SK-N-SH (cell line): ENCODE measurements at regions not wholly inside any gene's neighbourhood (a gene's known extent, or its start where the extent isn't known, plus 50 kb on each side); places are given as distances from the start of the nearest gene placed in this dataset.

ENCODE experiments used
- CTCF ChIA-PET: fragments of 300-600, 350-600 bp; formaldehyde crosslinking; extraction: SDS; loops from one replicate; lab custom pipeline; 2021; lab: Yijun Ruan, JAX
- POLR2A ChIA-PET: fragments of 350-600 bp; sonication (Branson Sonifier 250); formaldehyde crosslinking; extraction: SDS; loops from one replicate; lab custom pipeline; 2020; ENCODE audit warnings: antibody characterized with exemption, inconsistent platforms; lab: Yijun Ruan, JAX
- DNase-seq: peaks from one replicate; pipeline ENCODE4 v3.0.0; 2012
- H2AFZ ChIP-seq: fragments of 200-600 bp; sonication (generic); 2 replicates; pipeline ENCODE4 v1.8.1; 2016; ENCODE audit warnings: antibody characterized with exemption, mild to moderate bottlenecking, low read depth
- H3F3A ChIP-seq: fragments of 200-600 bp; sonication (generic); replicated peaks from 2 replicates; pipeline ENCODE3; 2016; ENCODE audit warnings: antibody characterized with exemption, mild to moderate bottlenecking; ENCODE audit not compliant: insufficient read depth
- H3K27ac ChIP-seq, 2 experiments: fragments of 200-500 bp in 1 of 2; fragments of 200-600 bp in 1 of 2; sonication (Bioruptor generic) in 1 of 2; sonication (generic), shearing (Covaris generic) in 1 of 2; 2 replicates each; pipeline versions ENCODE4 v1.5.1 to v1.6.1; 2014 to 2016; ENCODE audit warnings: low read depth in 2 of 2, inconsistent platforms in 1 of 2, low read length in 1 of 2, mild to moderate bottlenecking in 1 of 2, mixed read lengths in 1 of 2
- H3K27me3 ChIP-seq: fragments of 200-600 bp; sonication (generic), shearing (Covaris generic); 2 replicates; pipeline ENCODE4 v1.6.1; 2016; ENCODE audit warnings: mixed run types; ENCODE audit not compliant: insufficient read depth
- H3K36me3 ChIP-seq, 2 experiments: fragments of 200-500 bp in 1 of 2; fragments of 200-600 bp in 1 of 2; sonication (Bioruptor generic) in 1 of 2; sonication (generic) in 1 of 2; replicated peaks in 1 of 2; 2 replicates each; pipeline versions ENCODE3 to v1.5.1; 2014 to 2016; ENCODE audit warnings: low read length in 1 of 2, mild to moderate bottlenecking in 1 of 2; ENCODE audit not compliant: insufficient read depth in 2 of 2, control insufficient read depth in 1 of 2
- H3K4me1 ChIP-seq, 2 experiments: fragments of 200-500 bp in 1 of 2; fragments of 200-600 bp in 1 of 2; sonication (Bioruptor generic) in 1 of 2; sonication (generic), shearing (Covaris generic) in 1 of 2; 2 replicates each; pipeline versions ENCODE4 v1.5.1 to v1.6.1; 2014 to 2016; ENCODE audit warnings: low read depth in 1 of 2, low read length in 1 of 2, mixed run types in 1 of 2; ENCODE audit not compliant: insufficient read depth in 2 of 2, control insufficient read depth in 1 of 2
- H3K4me2 ChIP-seq: fragments of 200-600 bp; sonication (generic), shearing (Covaris generic); 2 replicates; pipeline ENCODE4 v1.6.1; 2017; ENCODE audit warnings: mixed run types
- H3K4me3 ChIP-seq, 2 experiments: fragments of 200-500 bp in 1 of 2; fragments of 200-600 bp in 1 of 2; sonication (Bioruptor generic) in 1 of 2; sonication (generic), shearing (Covaris generic) in 1 of 2; 2 replicates each; pipeline versions ENCODE4 v1.5.1 to v1.8.1; 2014 to 2016; ENCODE audit warnings: low read depth in 2 of 2, inconsistent platforms in 1 of 2, low read length in 1 of 2, mild to moderate bottlenecking in 1 of 2, mixed read lengths in 1 of 2, moderate library complexity in 1 of 2
- H3K79me2 ChIP-seq: fragments of 200-600 bp; sonication (generic); 2 replicates; pipeline ENCODE4 v1.8.1; 2017; ENCODE audit warnings: mild to moderate bottlenecking; ENCODE audit not compliant: insufficient read depth
- H3K9ac ChIP-seq: fragments of 200-600 bp; sonication (generic); 2 replicates; pipeline ENCODE4 v1.6.1; 2017; ENCODE audit warnings: mixed run types
- H3K9me2 ChIP-seq: fragments of 200-600 bp; sonication (generic); 2 replicates; pipeline ENCODE4 v1.6.1; 2017; ENCODE audit warnings: mixed run types
- H3K9me3 ChIP-seq: fragments of 200-600 bp; sonication (generic); 2 replicates; pipeline ENCODE4 v1.6.1; 2017; ENCODE audit warnings: mixed run types, mild to moderate bottlenecking, moderate library complexity
- H4K20me1 ChIP-seq: fragments of 200-600 bp; sonication (generic); 2 replicates; pipeline ENCODE4 v1.6.1; 2017; ENCODE audit warnings: mild to moderate bottlenecking, mixed run types; ENCODE audit not compliant: insufficient read depth
- CHD2 ChIP-seq: fragments of 150-350 bp; IDR thresholded peaks from 2 replicates; pipeline ENCODE4 v1.6.1; 2018; ENCODE audit warnings: low read length; ENCODE audit not compliant: partially characterized antibody
- ELF1 ChIP-seq: IDR thresholded peaks from 2 replicates; pipeline ENCODE4 v1.4.0; 2012
- FOSL2 ChIP-seq: IDR thresholded peaks from 2 replicates; pipeline ENCODE4 v1.4.0; 2012; ENCODE audit warnings: low read depth, mild to moderate bottlenecking, moderate library complexity, borderline replicate concordance
- GATA2 ChIP-seq: sonication (generic); formaldehyde crosslinking; IDR thresholded peaks from 2 replicates; pipeline ENCODE4 v1.5.0; 2020; ENCODE audit warnings: mild to moderate bottlenecking, missing genetic modification reagents
- RXRA ChIP-seq: IDR thresholded peaks from 2 replicates; pipeline ENCODE4 v1.4.0; 2012; ENCODE audit warnings: low read depth, mild to moderate bottlenecking, borderline replicate concordance
- SIN3A ChIP-seq: IDR thresholded peaks from 2 replicates; pipeline ENCODE4 v1.6.1; 2012; ENCODE audit warnings: low read depth, mild to moderate bottlenecking, low read length, moderate library complexity, borderline replicate concordance
- TCF12 ChIP-seq: IDR thresholded peaks from 2 replicates; pipeline ENCODE4 v1.4.0; 2012
- WGBS: methylation state at CpG from one replicate; pipeline ENCODE4 v1.1.6; 2017; ENCODE audit warnings: low lambda C conversion rate; 5-methylcytosine and 5-hydroxymethylcytosine counted together
- TF ChIP-seq, protein P1 (sequence below): IDR thresholded peaks from 2 replicates; pipeline ENCODE4 v1.6.1; 2012; ENCODE audit warnings: mild to moderate bottlenecking, low read depth, low read length, moderate library complexity
- TF ChIP-seq, protein P2 (sequence below): IDR thresholded peaks from 2 replicates; pipeline ENCODE4 v1.4.0; 2012; ENCODE audit warnings: low read depth
- TF ChIP-seq, protein P3 (sequence below): fragments of 150-350 bp; IDR thresholded peaks from 2 replicates; pipeline ENCODE4 v1.6.1; 2017; ENCODE audit warnings: antibody characterized with exemption, low read length, low read depth, borderline replicate concordance
- TF ChIP-seq, protein P4 (sequence below): fragments of 200-600 bp; sonication (generic); IDR thresholded peaks from 2 replicates; pipeline ENCODE4 v1.6.1; 2017; ENCODE audit warnings: antibody characterized with exemption, mild to moderate bottlenecking, moderate library complexity
- TF ChIP-seq, protein P5 (sequence below): IDR thresholded peaks from 2 replicates; pipeline ENCODE4 v1.4.0; 2012; ENCODE audit warnings: low read depth, borderline replicate concordance

DNA sequence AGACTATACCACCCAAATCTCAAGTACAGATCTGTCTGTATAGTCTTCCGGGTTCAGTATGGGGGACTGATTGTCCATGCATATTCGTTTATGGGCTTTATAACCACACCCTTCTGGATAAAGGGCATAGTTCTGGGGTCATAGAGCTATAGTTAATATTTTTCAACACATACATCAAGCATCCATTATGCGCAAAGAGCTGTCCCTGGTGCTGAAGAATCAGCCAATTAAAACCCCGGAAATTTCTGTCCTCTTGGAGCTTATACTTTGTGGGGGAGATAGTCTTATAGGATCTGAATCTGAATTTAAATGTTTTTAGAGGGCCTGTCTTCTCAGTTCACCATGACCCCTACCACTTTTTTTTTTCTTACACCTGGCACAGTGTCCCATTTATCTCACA, 256.7 kb downstream of the SUDS3 start:
- H3K4me3 ChIP-seq: no peak overlapping the region
- H3K9me2 ChIP-seq: no peaks in the 10 kb centered on the region
- WGBS: 45% methylated on average over 4 of the region's 4 CpGs
- ChIA-PET POLR2A (no interaction called here), CTCF (interaction anchor here (0.6 kb wide), 1 partner anchor 19 kb away, joined by 4 read pairs; no protein-coding TSS in a partner anchor)
- H3K4me1 ChIP-seq: no peaks in the 10 kb centered on the region
- DNase-seq: no peak
- no peaks in the 10 kb centered on the region for H3K9me3 ChIP-seq
- no peak overlapping the region for H3K9ac ChIP-seq
- H2AFZ ChIP-seq: no peak overlapping the region
- no peaks in the 10 kb centered on the region for H4K20me1 ChIP-seq
- no peaks in the 10 kb centered on the region for H3F3A ChIP-seq
- no peaks in the 10 kb centered on the region for H3K36me3 ChIP-seq
- no peaks in the 10 kb centered on the region for H3K27me3 ChIP-seq
- TF ChIP-seq, protein P1, sequence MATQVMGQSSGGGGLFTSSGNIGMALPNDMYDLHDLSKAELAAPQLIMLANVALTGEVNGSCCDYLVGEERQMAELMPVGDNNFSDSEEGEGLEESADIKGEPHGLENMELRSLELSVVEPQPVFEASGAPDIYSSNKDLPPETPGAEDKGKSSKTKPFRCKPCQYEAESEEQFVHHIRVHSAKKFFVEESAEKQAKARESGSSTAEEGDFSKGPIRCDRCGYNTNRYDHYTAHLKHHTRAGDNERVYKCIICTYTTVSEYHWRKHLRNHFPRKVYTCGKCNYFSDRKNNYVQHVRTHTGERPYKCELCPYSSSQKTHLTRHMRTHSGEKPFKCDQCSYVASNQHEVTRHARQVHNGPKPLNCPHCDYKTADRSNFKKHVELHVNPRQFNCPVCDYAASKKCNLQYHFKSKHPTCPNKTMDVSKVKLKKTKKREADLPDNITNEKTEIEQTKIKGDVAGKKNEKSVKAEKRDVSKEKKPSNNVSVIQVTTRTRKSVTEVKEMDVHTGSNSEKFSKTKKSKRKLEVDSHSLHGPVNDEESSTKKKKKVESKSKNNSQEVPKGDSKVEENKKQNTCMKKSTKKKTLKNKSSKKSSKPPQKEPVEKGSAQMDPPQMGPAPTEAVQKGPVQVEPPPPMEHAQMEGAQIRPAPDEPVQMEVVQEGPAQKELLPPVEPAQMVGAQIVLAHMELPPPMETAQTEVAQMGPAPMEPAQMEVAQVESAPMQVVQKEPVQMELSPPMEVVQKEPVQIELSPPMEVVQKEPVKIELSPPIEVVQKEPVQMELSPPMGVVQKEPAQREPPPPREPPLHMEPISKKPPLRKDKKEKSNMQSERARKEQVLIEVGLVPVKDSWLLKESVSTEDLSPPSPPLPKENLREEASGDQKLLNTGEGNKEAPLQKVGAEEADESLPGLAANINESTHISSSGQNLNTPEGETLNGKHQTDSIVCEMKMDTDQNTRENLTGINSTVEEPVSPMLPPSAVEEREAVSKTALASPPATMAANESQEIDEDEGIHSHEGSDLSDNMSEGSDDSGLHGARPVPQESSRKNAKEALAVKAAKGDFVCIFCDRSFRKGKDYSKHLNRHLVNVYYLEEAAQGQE: peak; percentile 69; the same call in 1 of the 2 replicates
- TF ChIP-seq SIN3A (no peak), RXRA (no peak)
- H3K79me2 ChIP-seq: no peaks in the 10 kb centered on the region
- no peak overlapping the region for H3K4me2 ChIP-seq
- no peak overlapping the region for H3K27ac ChIP-seq

DNA sequence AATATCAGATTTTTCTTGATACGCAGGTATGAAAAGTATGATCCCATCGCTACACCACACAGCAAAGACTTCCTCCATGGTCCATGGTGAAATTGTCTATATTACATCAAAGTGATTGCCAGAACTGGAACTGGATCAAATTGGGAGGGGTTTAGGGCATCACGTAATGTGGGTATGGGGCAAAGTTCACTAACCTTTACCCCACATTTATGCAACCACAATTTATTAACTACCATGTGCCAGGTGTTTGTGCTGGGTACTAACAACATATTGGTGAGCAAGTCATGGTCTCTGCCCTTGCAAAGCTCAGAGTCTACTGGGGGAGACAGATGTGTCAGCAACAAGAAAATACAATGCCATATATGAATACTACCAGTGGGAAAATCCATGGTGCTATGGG, 258.9 kb downstream of the SUDS3 start:
- H3K4me2 ChIP-seq: no peak overlapping the region
- H3K79me2 ChIP-seq: no peaks in the 10 kb centered on the region
- H3K27me3 ChIP-seq: no peaks in the 10 kb centered on the region
- no peak overlapping the region for H3K4me3 ChIP-seq
- no peak overlapping the region for H2AFZ ChIP-seq
- H3K9me3 ChIP-seq: no peaks in the 10 kb centered on the region
- POLR2A ChIA-PET: no interaction called here
- TF ChIP-seq CHD2: no peak
- no peak overlapping the region for H3K27ac ChIP-seq
- no peaks in the 10 kb centered on the region for H4K20me1 ChIP-seq
- CTCF ChIA-PET: no interaction called here
- H3K36me3 ChIP-seq: no peaks in the 10 kb centered on the region
- no peaks in the 10 kb centered on the region for H3F3A ChIP-seq
- H3K9me2 ChIP-seq: no peaks in the 10 kb centered on the region
- 25% methylated on average over 3 of the region's 3 CpGs for WGBS
- no peaks in the 10 kb centered on the region for H3K4me1 ChIP-seq
- no peak overlapping the region for H3K9ac ChIP-seq
- no peak for DNase-seq

DNA sequence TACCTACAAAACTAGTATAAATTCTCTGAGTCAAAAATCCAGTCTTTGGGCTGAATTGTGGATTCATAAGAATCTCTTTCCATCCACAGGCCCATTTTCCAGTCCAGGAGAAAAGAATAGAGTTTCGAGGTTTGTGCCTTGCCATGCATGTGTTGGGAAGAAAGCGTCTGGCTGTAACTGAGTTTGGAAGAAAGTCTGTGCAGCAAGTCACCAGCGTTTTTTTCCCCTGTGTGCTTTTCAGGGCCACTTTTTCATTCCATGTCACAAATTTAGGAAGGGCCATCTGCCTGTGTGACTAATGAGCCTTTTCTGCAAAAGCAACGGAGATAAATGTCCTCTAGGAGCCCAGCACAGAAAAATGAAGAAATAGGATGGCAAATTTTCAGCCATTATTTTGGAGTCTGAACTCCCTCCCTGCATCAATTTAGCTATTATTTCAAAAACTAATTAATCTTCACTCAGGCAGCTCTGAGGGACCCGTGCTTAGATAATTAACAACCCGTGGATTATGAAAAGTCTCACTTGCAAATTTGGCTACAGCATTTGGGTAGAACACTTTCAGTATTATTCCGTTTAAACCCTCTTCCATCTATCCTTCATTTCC, 261.5 kb downstream of the SUDS3 start:
- H3K4me1 ChIP-seq: no peaks in the 10 kb centered on the region
- POLR2A ChIA-PET: no interaction called here
- no peaks in the 10 kb centered on the region for H3K9me3 ChIP-seq
- H3K27me3 ChIP-seq: no peaks in the 10 kb centered on the region
- H3K9me2 ChIP-seq: no peaks in the 10 kb centered on the region
- no peaks in the 10 kb centered on the region for H4K20me1 ChIP-seq
- H2AFZ ChIP-seq: no peak overlapping the region
- no peaks in the 10 kb centered on the region for H3K79me2 ChIP-seq
- WGBS: 15% methylated on average over 7 of the region's 7 CpGs
- no peak overlapping the region for H3K4me3 ChIP-seq
- CTCF ChIA-PET: no interaction called here
- no peak for DNase-seq
- no peak overlapping the region for H3K4me2 ChIP-seq
- H3K36me3 ChIP-seq: no peaks in the 10 kb centered on the region
- no peak overlapping the region for H3K9ac ChIP-seq
- no peak overlapping the region for H3K27ac ChIP-seq
- H3F3A ChIP-seq: no peaks in the 10 kb centered on the region
- no peak for TF ChIP-seq CHD2
- TF ChIP-seq, protein P2, sequence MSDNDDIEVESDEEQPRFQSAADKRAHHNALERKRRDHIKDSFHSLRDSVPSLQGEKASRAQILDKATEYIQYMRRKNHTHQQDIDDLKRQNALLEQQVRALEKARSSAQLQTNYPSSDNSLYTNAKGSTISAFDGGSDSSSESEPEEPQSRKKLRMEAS: no peak
- TF ChIP-seq ELF1: no peak
- TF ChIP-seq SIN3A: no peak
- no peak for TF ChIP-seq FOSL2
- TF ChIP-seq, protein P3, sequence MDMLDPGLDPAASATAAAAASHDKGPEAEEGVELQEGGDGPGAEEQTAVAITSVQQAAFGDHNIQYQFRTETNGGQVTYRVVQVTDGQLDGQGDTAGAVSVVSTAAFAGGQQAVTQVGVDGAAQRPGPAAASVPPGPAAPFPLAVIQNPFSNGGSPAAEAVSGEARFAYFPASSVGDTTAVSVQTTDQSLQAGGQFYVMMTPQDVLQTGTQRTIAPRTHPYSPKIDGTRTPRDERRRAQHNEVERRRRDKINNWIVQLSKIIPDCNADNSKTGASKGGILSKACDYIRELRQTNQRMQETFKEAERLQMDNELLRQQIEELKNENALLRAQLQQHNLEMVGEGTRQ: no peak
- TF ChIP-seq, protein P4, sequence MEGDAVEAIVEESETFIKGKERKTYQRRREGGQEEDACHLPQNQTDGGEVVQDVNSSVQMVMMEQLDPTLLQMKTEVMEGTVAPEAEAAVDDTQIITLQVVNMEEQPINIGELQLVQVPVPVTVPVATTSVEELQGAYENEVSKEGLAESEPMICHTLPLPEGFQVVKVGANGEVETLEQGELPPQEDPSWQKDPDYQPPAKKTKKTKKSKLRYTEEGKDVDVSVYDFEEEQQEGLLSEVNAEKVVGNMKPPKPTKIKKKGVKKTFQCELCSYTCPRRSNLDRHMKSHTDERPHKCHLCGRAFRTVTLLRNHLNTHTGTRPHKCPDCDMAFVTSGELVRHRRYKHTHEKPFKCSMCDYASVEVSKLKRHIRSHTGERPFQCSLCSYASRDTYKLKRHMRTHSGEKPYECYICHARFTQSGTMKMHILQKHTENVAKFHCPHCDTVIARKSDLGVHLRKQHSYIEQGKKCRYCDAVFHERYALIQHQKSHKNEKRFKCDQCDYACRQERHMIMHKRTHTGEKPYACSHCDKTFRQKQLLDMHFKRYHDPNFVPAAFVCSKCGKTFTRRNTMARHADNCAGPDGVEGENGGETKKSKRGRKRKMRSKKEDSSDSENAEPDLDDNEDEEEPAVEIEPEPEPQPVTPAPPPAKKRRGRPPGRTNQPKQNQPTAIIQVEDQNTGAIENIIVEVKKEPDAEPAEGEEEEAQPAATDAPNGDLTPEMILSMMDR: no peak
- no peak for TF ChIP-seq GATA2 (CRISPR knock-in tag)
- TF ChIP-seq, protein P5, sequence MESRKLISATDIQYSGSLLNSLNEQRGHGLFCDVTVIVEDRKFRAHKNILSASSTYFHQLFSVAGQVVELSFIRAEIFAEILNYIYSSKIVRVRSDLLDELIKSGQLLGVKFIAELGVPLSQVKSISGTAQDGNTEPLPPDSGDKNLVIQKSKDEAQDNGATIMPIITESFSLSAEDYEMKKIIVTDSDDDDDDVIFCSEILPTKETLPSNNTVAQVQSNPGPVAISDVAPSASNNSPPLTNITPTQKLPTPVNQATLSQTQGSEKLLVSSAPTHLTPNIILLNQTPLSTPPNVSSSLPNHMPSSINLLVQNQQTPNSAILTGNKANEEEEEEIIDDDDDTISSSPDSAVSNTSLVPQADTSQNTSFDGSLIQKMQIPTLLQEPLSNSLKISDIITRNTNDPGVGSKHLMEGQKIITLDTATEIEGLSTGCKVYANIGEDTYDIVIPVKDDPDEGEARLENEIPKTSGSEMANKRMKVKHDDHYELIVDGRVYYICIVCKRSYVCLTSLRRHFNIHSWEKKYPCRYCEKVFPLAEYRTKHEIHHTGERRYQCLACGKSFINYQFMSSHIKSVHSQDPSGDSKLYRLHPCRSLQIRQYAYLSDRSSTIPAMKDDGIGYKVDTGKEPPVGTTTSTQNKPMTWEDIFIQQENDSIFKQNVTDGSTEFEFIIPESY: no peak
- no peak for TF ChIP-seq TCF12
